ENCODE measurements at regions not wholly inside any gene's neighbourhood (a gene's known extent, or its start where the extent isn't known, plus 50 kb on each side); places are given as distances from the start of the nearest gene placed in this dataset.

DNA sequence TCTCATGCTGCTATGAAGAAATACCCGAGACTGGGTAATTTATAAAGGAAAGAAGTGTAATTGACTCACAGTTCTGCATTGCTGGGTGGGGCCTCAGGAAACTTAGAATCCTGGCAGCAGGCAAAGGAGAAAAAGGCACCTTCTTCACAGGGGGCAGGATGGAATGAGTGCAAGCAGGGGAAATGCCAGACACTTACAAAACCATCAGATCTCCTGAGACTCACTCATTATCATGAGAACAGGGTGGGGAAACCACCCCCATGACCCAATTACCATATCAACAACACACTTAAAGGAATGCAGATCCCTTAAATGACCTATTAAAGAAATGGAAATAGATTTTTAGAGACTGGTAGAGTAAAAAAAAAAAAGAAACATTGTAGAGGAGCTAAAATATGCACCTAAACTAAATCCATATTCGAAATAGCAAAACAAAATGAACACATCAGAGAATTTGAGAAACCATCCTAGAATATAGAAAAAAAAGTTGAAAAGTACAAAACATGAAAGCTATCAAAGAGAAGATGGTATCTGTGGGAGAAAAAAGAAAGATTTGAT is 104.3 kb upstream of the UGT8 start:
- intact Hi-C loops (cut with DNase I) = no loop called here
- Histone ChIP-seq H3K4me1 (ENCODE audit: control insufficient read depth in 2 of 3, insufficient read depth in 2 of 3, low read depth in 1 of 3, low read length in 3 of 3) (no peaks in the 10 kb centered on the region), H3K4me3 (ENCODE audit: low read length in 3 of 3) (no peak overlapping the region), H3K36me3 (ENCODE audit: control insufficient read depth in 2 of 3, insufficient read depth in 3 of 3, low read length in 3 of 3) (no peaks in the 10 kb centered on the region), H3K27ac (ENCODE audit: low read depth in 2 of 2, low read length in 2 of 2) (no peak overlapping the region), H3K9ac (ENCODE audit: low read length in 3 of 3) (no peak overlapping the region), H3K9me3 (ENCODE audit: control insufficient read depth in 2 of 3, insufficient read depth in 1 of 3, low read length in 3 of 3) (no peaks in the 10 kb centered on the region), H3K27me3 (ENCODE audit: control insufficient read depth, insufficient read depth, low read length) (no peaks in the 10 kb centered on the region)
- DNase-seq = no peak
- TF ChIP-seq, protein P1, sequence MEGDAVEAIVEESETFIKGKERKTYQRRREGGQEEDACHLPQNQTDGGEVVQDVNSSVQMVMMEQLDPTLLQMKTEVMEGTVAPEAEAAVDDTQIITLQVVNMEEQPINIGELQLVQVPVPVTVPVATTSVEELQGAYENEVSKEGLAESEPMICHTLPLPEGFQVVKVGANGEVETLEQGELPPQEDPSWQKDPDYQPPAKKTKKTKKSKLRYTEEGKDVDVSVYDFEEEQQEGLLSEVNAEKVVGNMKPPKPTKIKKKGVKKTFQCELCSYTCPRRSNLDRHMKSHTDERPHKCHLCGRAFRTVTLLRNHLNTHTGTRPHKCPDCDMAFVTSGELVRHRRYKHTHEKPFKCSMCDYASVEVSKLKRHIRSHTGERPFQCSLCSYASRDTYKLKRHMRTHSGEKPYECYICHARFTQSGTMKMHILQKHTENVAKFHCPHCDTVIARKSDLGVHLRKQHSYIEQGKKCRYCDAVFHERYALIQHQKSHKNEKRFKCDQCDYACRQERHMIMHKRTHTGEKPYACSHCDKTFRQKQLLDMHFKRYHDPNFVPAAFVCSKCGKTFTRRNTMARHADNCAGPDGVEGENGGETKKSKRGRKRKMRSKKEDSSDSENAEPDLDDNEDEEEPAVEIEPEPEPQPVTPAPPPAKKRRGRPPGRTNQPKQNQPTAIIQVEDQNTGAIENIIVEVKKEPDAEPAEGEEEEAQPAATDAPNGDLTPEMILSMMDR (IDR thresholded peaks at IDR 0.05; ENCODE audit: borderline replicate concordance, extremely low read depth, insufficient read depth) = no peak
- no peak for FAIRE-seq

DNA sequence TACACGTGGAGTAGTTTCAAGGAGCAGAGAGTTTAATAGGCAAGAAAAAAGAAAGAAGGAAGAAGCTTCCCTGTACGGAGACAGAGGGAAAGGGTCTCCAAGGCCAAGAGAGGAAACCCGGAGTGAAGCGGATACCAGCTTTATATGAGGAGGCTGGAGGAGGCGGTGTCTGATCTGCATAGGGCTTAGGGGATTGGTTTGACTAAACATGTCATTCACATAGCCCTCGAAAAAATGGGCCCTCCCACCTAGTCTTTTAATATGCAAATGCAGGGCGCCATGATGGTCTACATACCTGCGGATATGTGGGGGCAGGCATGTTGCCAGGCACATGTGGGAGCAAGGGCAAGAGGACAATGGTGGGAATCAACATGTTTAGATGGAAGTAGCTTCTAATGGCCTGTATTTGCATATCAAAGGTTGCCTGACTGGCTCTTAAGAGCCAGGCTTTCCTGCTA is 103.1 kb upstream of the UGT8 start:
- TF ChIP-seq, protein P1 (IDR thresholded peaks at IDR 0.05; ENCODE audit: borderline replicate concordance, extremely low read depth, insufficient read depth) = no peak
- H3K27ac ChIP-seq (ENCODE audit: low read depth in 2 of 2, low read length in 2 of 2) = no peak overlapping the region
- no peaks in the 10 kb centered on the region for H3K9me3 ChIP-seq (ENCODE audit: control insufficient read depth in 2 of 3, insufficient read depth in 1 of 3, low read length in 3 of 3)
- no peaks in the 10 kb centered on the region for H3K4me1 ChIP-seq (ENCODE audit: control insufficient read depth in 2 of 3, insufficient read depth in 2 of 3, low read depth in 1 of 3, low read length in 3 of 3)
- H3K27me3 ChIP-seq (ENCODE audit: control insufficient read depth, insufficient read depth, low read length) = no peaks in the 10 kb centered on the region
- intact Hi-C loops (cut with DNase I) = no loop called here
- no peak overlapping the region for H3K9ac ChIP-seq (ENCODE audit: low read length in 3 of 3)
- DNase-seq (no peak), FAIRE-seq (no peak)
- no peaks in the 10 kb centered on the region for H3K36me3 ChIP-seq (ENCODE audit: control insufficient read depth in 2 of 3, insufficient read depth in 3 of 3, low read length in 3 of 3)
- no peak overlapping the region for H3K4me3 ChIP-seq (ENCODE audit: low read length in 3 of 3)

GRCh38 chr4:114497116-114497515 is 101.5 kb upstream of the UGT8 start:
- Histone ChIP-seq H3K4me3 (ENCODE audit: low read length in 3 of 3) (no peak overlapping the region), H3K36me3 (ENCODE audit: control insufficient read depth in 2 of 3, insufficient read depth in 3 of 3, low read length in 3 of 3) (no peaks in the 10 kb centered on the region), H3K9ac (ENCODE audit: low read length in 3 of 3) (no peak overlapping the region), H3K9me3 (ENCODE audit: control insufficient read depth in 2 of 3, insufficient read depth in 1 of 3, low read length in 3 of 3) (no peaks in the 10 kb centered on the region), H3K4me1 (ENCODE audit: control insufficient read depth in 2 of 3, insufficient read depth in 2 of 3, low read depth in 1 of 3, low read length in 3 of 3) (no peaks in the 10 kb centered on the region), H3K27me3 (ENCODE audit: control insufficient read depth, insufficient read depth, low read length) (no peaks in the 10 kb centered on the region), H3K27ac (ENCODE audit: low read depth in 2 of 2, low read length in 2 of 2) (no peak overlapping the region)
- intact Hi-C loops (cut with DNase I) = no loop called here
- DNase-seq = no peak
- FAIRE-seq = no peak
- TF ChIP-seq, protein P1 (IDR thresholded peaks at IDR 0.05; ENCODE audit: borderline replicate concordance, extremely low read depth, insufficient read depth) = no peak

DNA sequence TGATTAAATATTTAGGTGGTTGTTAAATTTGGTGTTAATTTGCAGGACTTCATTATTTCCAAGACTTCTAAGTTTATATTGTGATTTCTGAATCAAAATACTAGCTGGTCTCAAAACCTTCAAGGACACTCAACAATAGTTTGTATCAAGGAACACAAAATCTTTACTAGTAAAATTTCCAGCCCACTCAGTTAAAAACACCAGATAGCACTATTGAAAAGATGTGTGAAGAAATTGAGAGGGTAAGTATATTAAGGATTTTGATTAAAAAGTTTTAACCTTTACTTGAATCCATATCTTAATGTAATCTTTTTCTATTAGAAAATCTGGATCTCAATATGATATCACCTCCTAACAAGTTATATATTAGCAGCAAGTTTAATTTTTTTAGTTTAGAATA is 89.3 kb upstream of the UGT8 start:
- FAIRE-seq (no peak), DNase-seq (peak in 1 of 5 donors; percentile 13)
- TF ChIP-seq, protein P1 (IDR thresholded peaks at IDR 0.05; ENCODE audit: borderline replicate concordance, extremely low read depth, insufficient read depth) = peak; percentile 18
- Histone ChIP-seq H3K4me3 (ENCODE audit: low read length in 3 of 3) (no peak overlapping the region), H3K9me3 (ENCODE audit: control insufficient read depth in 2 of 3, insufficient read depth in 1 of 3, low read length in 3 of 3) (no peaks in the 10 kb centered on the region), H3K4me1 (ENCODE audit: control insufficient read depth in 2 of 3, insufficient read depth in 2 of 3, low read depth in 1 of 3, low read length in 3 of 3) (no peaks in the 10 kb centered on the region), H3K9ac (ENCODE audit: low read length in 3 of 3) (no peak overlapping the region), H3K36me3 (ENCODE audit: control insufficient read depth in 2 of 3, insufficient read depth in 3 of 3, low read length in 3 of 3) (no peaks in the 10 kb centered on the region), H3K27me3 (ENCODE audit: control insufficient read depth, insufficient read depth, low read length) (no peaks in the 10 kb centered on the region), H3K27ac (ENCODE audit: low read depth in 2 of 2, low read length in 2 of 2) (no peak overlapping the region)
- intact Hi-C loops (cut with DNase I) = no loop called here
